CD4-positive, alpha-beta T cell (primary cell): ENCODE measurements at regions not wholly inside any gene's neighbourhood (a gene's known extent, or its start where the extent isn't known, plus 50 kb on each side); places are given as distances from the start of the nearest gene placed in this dataset.

ENCODE experiments used
- ATAC-seq: fragments of 200-7000 bp; cut with Tn5 transposase; one replicate; pipeline ENCODE4 v1.10.0; 2022; ENCODE audit warnings: mild to moderate bottlenecking; ENCODE audit not compliant: poor library complexity
- CTCF ChIA-PET: fragments of 350-600 bp; sonication (Branson Sonifier 250); formaldehyde crosslinking; loops from one replicate; lab custom pipeline; 2021; ENCODE audit warnings: antibody characterized with exemption, inconsistent platforms; lab: Charles Lee
- POLR2A ChIA-PET: fragments of 350-600 bp; sonication (Branson Sonifier 250); formaldehyde crosslinking; loops from one replicate; lab custom pipeline; 2021; ENCODE audit warnings: antibody characterized with exemption, inconsistent platforms; lab: Charles Lee
- DNase-seq, 14 experiments: peaks; one replicate each; pipeline ENCODE4 v3.0.0-alpha.2; 2013 to 2020; ENCODE audit warnings: mixed read lengths in 2 of 14
- H3K27ac ChIP-seq, 2 donors: one replicate each; pipeline versions ENCODE4 v1.5.1 to v1.7.0; 2013; ENCODE audit warnings: low read length in 2 of 2, low read depth in 1 of 2, mild to moderate bottlenecking in 1 of 2
- H3K27me3 ChIP-seq, 2 experiments: 1 replicate in 1 of 2; 2 replicates in 1 of 2; pipeline versions ENCODE4 v1.6.1 to v1.7.0; 2013; ENCODE audit warnings: low read length in 2 of 2, control low read depth in 1 of 2, mild to moderate bottlenecking in 1 of 2, moderate library complexity in 1 of 2; ENCODE audit not compliant: insufficient read depth in 2 of 2, control insufficient read depth in 1 of 2
- H3K36me3 ChIP-seq: one replicate; pipeline ENCODE4 v1.6.1; 2013; ENCODE audit warnings: low read length, control low read depth; ENCODE audit not compliant: insufficient read depth
- H3K4me1 ChIP-seq: one replicate; pipeline ENCODE4 v1.6.1; 2013; ENCODE audit warnings: low read length, control low read depth; ENCODE audit not compliant: insufficient read depth
- H3K4me3 ChIP-seq: one replicate; pipeline ENCODE4 v1.5.1; 2013; ENCODE audit warnings: mild to moderate bottlenecking, low read length, moderate library complexity
- H3K9me3 ChIP-seq, 2 experiments: 1 replicate in 1 of 2; 2 replicates in 1 of 2; pipeline versions ENCODE4 v1.6.1 to v1.7.0; 2013; ENCODE audit warnings: low read length in 2 of 2, mild to moderate bottlenecking in 2 of 2, control low read depth in 1 of 2, moderate library complexity in 1 of 2; ENCODE audit not compliant: control insufficient read depth in 1 of 2, insufficient read depth in 1 of 2
- H3K27ac Mint-ChIP-seq: one replicate; pipeline ENCODE4 v1.8.0; 2020; ENCODE audit warnings: mixed read lengths
- H3K27me3 Mint-ChIP-seq: one replicate; pipeline ENCODE4 v1.8.0; 2021; ENCODE audit warnings: mixed read lengths
- H3K36me3 Mint-ChIP-seq: one replicate; pipeline ENCODE4 v1.8.0; 2021; ENCODE audit warnings: low read depth, mixed read lengths
- H3K4me1 Mint-ChIP-seq: one replicate; pipeline ENCODE4 v1.8.0; 2021; ENCODE audit warnings: low read depth, mixed read lengths
- H3K4me3 Mint-ChIP-seq: one replicate; pipeline ENCODE4 v1.8.0; 2020; ENCODE audit warnings: mild to moderate bottlenecking, mixed read lengths
- H3K9me3 Mint-ChIP-seq: one replicate; pipeline ENCODE4 v1.8.0; 2020; ENCODE audit warnings: mixed read lengths
- intact Hi-C, 2 experiments: fragments of 100-400 bp; cut with DNase I in 1 of 2; cut with micrococcal nuclease in 1 of 2; formaldehyde crosslinking; loops; one replicate each; pipeline versions ENCODE4 v1.15.1 to v1.9.0; 2023 to 2025; cut with DNase I, micrococcal nuclease
- TF ChIP-seq, protein P1 (sequence below): fragments of 200-600 bp; IDR thresholded peaks from one replicate; pipeline ENCODE4 v1.8.0; 2022; ENCODE audit warnings: antibody characterized with exemption, mild to moderate bottlenecking

DNA sequence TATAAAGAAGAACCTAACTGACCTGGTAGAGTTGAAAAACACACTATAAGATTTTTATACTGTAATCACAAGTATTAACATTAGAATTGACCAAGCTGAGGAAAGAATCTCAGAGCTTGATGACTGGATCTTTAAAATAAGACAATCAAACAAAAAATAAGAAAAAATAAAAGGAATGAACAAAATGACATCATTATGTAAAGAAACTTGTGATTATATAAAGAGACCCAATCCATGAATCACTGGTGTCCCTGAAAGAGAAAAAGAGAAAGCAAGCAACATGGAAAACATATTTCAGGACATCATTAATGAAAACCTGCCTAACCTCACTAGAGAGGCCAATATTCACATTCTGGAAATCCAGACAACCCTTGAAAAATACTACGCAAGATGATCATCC lies 822.5 kb upstream of the SLITRK5 start:
- Histone ChIP-seq H3K4me1 (no peaks in the 10 kb centered on the region), H3K9me3 (peaks cover 0 to 11% of the 10 kb centered on the region in 2 experiments), H3K27me3 (no peaks in the 10 kb centered on the region), H3K36me3 (no peaks in the 10 kb centered on the region), H3K27ac (no peak overlapping the region), H3K4me3 (no peak overlapping the region)
- H3K9me3 Mint-ChIP-seq = peaks cover 2% of the 10 kb centered on the region
- ATAC-seq (no peak), DNase-seq (no peak)
- no peaks in the 10 kb centered on the region for H3K27me3 Mint-ChIP-seq
- no peaks in the 10 kb centered on the region for H3K36me3 Mint-ChIP-seq
- TF ChIP-seq, protein P1, sequence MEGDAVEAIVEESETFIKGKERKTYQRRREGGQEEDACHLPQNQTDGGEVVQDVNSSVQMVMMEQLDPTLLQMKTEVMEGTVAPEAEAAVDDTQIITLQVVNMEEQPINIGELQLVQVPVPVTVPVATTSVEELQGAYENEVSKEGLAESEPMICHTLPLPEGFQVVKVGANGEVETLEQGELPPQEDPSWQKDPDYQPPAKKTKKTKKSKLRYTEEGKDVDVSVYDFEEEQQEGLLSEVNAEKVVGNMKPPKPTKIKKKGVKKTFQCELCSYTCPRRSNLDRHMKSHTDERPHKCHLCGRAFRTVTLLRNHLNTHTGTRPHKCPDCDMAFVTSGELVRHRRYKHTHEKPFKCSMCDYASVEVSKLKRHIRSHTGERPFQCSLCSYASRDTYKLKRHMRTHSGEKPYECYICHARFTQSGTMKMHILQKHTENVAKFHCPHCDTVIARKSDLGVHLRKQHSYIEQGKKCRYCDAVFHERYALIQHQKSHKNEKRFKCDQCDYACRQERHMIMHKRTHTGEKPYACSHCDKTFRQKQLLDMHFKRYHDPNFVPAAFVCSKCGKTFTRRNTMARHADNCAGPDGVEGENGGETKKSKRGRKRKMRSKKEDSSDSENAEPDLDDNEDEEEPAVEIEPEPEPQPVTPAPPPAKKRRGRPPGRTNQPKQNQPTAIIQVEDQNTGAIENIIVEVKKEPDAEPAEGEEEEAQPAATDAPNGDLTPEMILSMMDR = no peak
- H3K4me1 Mint-ChIP-seq = no peaks in the 10 kb centered on the region
- intact Hi-C loops = no loop called here
- CTCF ChIA-PET = no interaction called here
- POLR2A ChIA-PET = no interaction called here
- no peak overlapping the region for H3K27ac Mint-ChIP-seq
- no peak overlapping the region for H3K4me3 Mint-ChIP-seq

DNA sequence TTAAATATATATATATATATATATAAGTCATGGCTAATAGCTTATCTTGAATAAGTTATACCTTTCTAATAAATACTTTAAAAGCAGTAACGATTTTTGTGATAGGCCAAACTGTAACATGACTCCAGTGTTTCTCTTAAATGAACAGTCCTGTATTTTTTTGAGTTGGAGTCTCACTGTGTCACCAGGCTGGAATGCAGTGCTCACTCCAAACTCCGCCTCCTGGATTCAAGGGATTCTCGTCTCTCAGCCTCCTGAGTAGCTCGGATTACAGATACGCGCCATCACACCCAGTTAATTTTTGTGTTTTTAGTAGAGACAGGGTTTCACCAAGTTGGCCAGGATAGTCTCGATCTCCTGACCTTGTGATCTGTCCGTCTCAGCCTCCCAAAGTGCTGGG lies 814.2 kb upstream of the SLITRK5 start:
- no peak overlapping the region for H3K27ac ChIP-seq
- POLR2A ChIA-PET = no interaction called here
- CTCF ChIA-PET = no interaction called here
- no peak for ATAC-seq
- H3K4me1 ChIP-seq = no peaks in the 10 kb centered on the region
- no peak overlapping the region for H3K27ac Mint-ChIP-seq
- no peaks in the 10 kb centered on the region for H3K4me1 Mint-ChIP-seq
- no peak for DNase-seq
- intact Hi-C loops = no loop called here
- H3K27me3 ChIP-seq = no peaks in the 10 kb centered on the region
- no peaks in the 10 kb centered on the region for H3K36me3 Mint-ChIP-seq
- no peaks in the 10 kb centered on the region for H3K9me3 Mint-ChIP-seq
- TF ChIP-seq, protein P1 = no peak
- H3K4me3 ChIP-seq = no peak overlapping the region
- H3K36me3 ChIP-seq = no peaks in the 10 kb centered on the region
- H3K4me3 Mint-ChIP-seq = no peak overlapping the region
- H3K27me3 Mint-ChIP-seq = no peaks in the 10 kb centered on the region
- peaks cover 0 to 5% of the 10 kb centered on the region in 2 experiments for H3K9me3 ChIP-seq

DNA sequence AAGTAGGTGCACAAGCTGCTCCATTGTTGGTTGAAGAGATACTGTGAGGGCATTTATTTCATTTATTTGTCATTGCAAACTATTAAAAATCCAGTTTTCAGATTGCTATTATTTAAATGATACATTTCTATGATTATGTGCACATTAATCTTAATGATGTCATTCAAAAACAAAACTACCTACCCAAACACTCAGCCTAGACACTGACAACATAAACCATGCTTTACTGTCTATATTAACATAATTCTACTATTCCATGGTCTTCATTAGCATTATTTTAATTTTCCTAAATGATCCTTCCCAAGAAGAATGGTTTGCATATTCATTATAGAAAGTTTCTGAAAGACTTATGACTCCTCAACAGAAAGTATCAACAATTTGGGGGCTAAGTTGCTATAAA lies 813.0 kb upstream of the SLITRK5 start:
- H3K4me3 Mint-ChIP-seq = no peak overlapping the region
- Histone ChIP-seq H3K4me1 (no peaks in the 10 kb centered on the region), H3K4me3 (no peak overlapping the region), H3K27ac (no peak overlapping the region), H3K9me3 (peaks cover 5 to 12% of the 10 kb centered on the region in 2 experiments), H3K36me3 (no peaks in the 10 kb centered on the region), H3K27me3 (no peaks in the 10 kb centered on the region)
- no peak for ATAC-seq
- H3K36me3 Mint-ChIP-seq = no peaks in the 10 kb centered on the region
- TF ChIP-seq, protein P1 = no peak
- H3K4me1 Mint-ChIP-seq = no peaks in the 10 kb centered on the region
- no peaks in the 10 kb centered on the region for H3K9me3 Mint-ChIP-seq
- no peaks in the 10 kb centered on the region for H3K27me3 Mint-ChIP-seq
- CTCF ChIA-PET = no interaction called here
- intact Hi-C loops = no loop called here
- no peak for DNase-seq
- POLR2A ChIA-PET = no interaction called here
- no peak overlapping the region for H3K27ac Mint-ChIP-seq
